ENCODE measurements at regions not wholly inside any gene's neighbourhood (a gene's known extent, or its start where the extent isn't known, plus 50 kb on each side); places are given as distances from the start of the nearest gene placed in this dataset.

DNA sequence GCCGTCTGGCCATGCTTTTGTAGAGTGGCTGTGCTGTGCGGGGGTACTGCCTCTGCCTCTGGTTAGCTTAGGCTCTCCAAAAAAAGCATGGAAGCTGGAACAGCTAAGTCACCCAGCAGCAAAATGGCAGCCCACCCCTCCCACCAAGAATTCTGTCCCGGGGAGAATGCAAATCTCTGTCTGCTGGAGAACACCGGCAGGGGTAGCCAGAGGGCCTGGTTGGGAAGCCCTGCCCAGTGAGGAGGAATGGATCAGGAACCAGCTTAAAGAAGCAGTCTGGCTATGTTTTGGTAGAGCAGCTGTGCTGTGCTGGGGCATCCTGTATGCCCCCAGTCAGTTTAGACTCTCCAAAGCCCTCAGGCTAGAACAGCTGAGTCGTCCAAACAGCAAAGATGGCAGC is 56.2 kb upstream of the PTPRG start:
- no peak for DNase-seq (ENCODE audit: low spot score)
- ChIA-PET CTCF (no interaction called here), POLR2A (ENCODE audit: low non-redundant PET) (no interaction called here)
- TF ChIP-seq, protein P1, sequence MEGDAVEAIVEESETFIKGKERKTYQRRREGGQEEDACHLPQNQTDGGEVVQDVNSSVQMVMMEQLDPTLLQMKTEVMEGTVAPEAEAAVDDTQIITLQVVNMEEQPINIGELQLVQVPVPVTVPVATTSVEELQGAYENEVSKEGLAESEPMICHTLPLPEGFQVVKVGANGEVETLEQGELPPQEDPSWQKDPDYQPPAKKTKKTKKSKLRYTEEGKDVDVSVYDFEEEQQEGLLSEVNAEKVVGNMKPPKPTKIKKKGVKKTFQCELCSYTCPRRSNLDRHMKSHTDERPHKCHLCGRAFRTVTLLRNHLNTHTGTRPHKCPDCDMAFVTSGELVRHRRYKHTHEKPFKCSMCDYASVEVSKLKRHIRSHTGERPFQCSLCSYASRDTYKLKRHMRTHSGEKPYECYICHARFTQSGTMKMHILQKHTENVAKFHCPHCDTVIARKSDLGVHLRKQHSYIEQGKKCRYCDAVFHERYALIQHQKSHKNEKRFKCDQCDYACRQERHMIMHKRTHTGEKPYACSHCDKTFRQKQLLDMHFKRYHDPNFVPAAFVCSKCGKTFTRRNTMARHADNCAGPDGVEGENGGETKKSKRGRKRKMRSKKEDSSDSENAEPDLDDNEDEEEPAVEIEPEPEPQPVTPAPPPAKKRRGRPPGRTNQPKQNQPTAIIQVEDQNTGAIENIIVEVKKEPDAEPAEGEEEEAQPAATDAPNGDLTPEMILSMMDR (conservative IDR thresholded peaks at IDR 0.05; ENCODE audit: low read depth) = no peak
- no peak overlapping the region for H3K27ac ChIP-seq

DNA sequence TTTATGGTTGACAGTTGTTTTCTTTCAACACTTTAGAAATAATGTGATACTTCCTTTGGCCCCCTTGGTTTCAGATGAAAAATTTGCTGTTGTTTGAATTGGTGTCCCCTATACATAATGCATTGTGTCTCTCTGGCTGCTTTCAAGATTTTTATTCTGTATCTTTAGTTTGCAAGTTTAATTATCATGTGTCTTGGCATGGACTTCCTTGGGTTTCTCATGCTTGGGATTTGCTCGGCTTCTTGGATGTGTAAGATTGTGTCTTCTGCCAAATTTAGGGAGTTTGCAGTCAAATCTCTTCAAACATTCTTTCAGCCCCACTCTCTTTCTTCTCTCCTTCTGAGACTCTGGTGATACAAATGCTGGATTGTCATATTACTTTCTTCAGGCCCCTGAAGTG is 53.4 kb upstream of the PTPRG start:
- TF ChIP-seq, protein P1 (conservative IDR thresholded peaks at IDR 0.05; ENCODE audit: low read depth) = no peak
- CTCF ChIA-PET = no interaction called here
- POLR2A ChIA-PET (ENCODE audit: low non-redundant PET) = no interaction called here
- H3K27ac ChIP-seq = no peak overlapping the region
- no peak for DNase-seq (ENCODE audit: low spot score)
